ENCODE measurements at regions not wholly inside any gene's neighbourhood (a gene's known extent, or its start where the extent isn't known, plus 50 kb on each side); places are given as distances from the start of the nearest gene placed in this dataset.
"Not testable (repeated sequence)": the region's sequence is repeated elsewhere in the genome, so short reads cannot be mapped to it uniquely, and the experiment has no call there.

DNA sequence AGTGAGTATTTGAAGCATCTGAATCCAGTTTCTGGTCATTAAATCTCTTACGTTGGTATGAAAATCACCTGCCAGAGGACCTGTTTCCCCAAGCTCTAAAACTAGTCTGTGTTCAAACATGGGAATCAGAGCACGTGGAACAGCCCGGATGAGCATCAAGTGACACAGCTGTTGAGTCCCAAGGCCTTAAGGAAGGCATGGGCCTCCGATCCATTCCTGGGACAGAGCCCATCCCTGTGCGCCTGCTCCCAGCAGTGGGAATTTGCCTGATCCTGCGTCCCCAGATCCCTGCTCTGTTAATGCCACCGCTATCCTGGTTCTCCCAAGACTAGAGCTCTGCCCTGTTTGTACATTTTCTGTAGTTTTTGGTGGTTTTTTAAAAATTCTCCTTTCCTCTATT lies 68.4 kb upstream of the FBXO28 start:
- DNase-seq (ENCODE audit: low read depth) = no peak
- TF ChIP-seq POLR2A (IDR thresholded peaks at IDR 0.05; ENCODE audit: extremely low read depth, insufficient read length) (no peak), MYC (IDR thresholded peaks at IDR 0.05; ENCODE audit: low read depth, low read length) (no peak)
- TF ChIP-seq, protein P1, sequence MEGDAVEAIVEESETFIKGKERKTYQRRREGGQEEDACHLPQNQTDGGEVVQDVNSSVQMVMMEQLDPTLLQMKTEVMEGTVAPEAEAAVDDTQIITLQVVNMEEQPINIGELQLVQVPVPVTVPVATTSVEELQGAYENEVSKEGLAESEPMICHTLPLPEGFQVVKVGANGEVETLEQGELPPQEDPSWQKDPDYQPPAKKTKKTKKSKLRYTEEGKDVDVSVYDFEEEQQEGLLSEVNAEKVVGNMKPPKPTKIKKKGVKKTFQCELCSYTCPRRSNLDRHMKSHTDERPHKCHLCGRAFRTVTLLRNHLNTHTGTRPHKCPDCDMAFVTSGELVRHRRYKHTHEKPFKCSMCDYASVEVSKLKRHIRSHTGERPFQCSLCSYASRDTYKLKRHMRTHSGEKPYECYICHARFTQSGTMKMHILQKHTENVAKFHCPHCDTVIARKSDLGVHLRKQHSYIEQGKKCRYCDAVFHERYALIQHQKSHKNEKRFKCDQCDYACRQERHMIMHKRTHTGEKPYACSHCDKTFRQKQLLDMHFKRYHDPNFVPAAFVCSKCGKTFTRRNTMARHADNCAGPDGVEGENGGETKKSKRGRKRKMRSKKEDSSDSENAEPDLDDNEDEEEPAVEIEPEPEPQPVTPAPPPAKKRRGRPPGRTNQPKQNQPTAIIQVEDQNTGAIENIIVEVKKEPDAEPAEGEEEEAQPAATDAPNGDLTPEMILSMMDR (IDR thresholded peaks at IDR 0.05; ENCODE audit: low read depth, low read length) = no peak
- TF ChIP-seq, protein P2, sequence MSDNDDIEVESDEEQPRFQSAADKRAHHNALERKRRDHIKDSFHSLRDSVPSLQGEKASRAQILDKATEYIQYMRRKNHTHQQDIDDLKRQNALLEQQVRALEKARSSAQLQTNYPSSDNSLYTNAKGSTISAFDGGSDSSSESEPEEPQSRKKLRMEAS (IDR thresholded peaks at IDR 0.05; ENCODE audit: low read depth, low read length) = no peak
- no peak overlapping the region for H3K4me3 ChIP-seq (ENCODE audit: low read depth, low read length)

DNA sequence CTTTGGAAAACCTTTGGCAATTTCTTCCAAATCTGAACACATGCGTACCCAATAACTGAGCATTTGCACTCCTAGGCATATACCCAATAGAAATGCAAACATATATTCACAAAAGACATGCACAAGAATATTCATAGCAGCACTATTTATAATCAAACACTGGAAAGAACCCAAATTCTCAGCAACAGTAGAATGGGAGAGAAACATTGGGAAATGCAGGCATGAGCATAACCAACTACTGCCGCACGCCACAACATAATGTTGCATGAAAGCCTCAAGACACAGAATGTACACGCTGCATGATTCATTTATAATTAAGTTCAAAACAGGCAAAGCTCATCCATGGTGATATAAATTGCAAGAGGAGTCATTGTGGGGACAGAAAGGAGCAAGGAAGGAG lies 69.5 kb upstream of the FBXO28 start:
- H3K4me3 ChIP-seq (ENCODE audit: low read depth, low read length) = no peak overlapping the region
- TF ChIP-seq, protein P2 (IDR thresholded peaks at IDR 0.05; ENCODE audit: low read depth, low read length) = no peak
- TF ChIP-seq, protein P1 (IDR thresholded peaks at IDR 0.05; ENCODE audit: low read depth, low read length) = no peak
- TF ChIP-seq MYC (IDR thresholded peaks at IDR 0.05; ENCODE audit: low read depth, low read length) (no peak), POLR2A (IDR thresholded peaks at IDR 0.05; ENCODE audit: extremely low read depth, insufficient read length) (no peak)
- DNase-seq (ENCODE audit: low read depth) = no peak

DNA sequence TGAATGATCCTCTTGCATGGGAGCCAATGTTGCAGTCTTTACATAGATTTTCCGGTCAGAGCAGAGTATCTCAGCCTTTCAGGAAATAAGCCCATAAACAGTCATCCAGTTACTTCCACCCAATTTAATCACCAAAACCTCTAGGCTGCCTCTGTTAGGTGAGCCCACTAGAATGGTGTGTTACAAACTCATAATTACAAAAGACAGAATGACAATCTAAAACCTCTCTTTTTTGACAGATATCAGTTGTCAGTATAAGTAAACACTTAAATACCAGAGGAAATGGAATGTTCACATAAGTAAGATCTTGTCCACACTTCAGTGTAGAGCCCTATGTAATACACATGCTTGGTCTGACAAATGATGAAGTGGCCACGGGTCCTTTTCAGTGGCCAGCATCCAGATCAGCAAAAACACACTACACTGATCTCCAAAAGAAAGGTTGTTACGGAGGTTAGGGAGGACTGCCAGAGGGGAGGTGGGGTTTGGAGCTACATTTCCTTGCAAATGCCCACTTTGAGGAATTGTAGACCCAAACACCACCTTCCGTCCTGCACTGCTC lies 71.3 kb upstream of the FBXO28 start:
- TF ChIP-seq, protein P1 (IDR thresholded peaks at IDR 0.05; ENCODE audit: low read depth, low read length) = no peak
- TF ChIP-seq MYC (IDR thresholded peaks at IDR 0.05; ENCODE audit: low read depth, low read length) (no peak), POLR2A (IDR thresholded peaks at IDR 0.05; ENCODE audit: extremely low read depth, insufficient read length) (no peak)
- TF ChIP-seq, protein P2 (IDR thresholded peaks at IDR 0.05; ENCODE audit: low read depth, low read length) = no peak
- H3K4me3 ChIP-seq (ENCODE audit: low read depth, low read length) = no peak overlapping the region
- DNase-seq (ENCODE audit: low read depth) = no peak

DNA sequence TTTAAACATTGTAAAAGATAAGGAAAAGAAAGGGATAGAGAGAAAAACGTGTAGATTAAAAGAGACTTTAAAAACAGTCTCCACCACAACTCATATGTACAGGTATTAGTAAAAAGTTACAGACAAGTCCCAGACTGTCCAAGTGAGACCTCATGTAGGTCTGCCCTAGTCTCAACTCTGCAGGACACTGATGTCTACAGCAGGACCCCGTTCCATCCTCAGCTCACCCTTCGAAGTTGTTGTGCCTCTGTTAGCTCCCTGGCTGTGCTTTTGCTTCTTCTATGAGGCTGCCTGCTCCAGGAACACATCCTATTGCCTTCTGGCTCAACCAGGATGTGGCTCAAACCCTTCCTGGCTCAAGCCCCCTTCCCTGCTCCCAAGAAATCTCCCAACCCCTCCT lies 72.9 kb upstream of the FBXO28 start:
- TF ChIP-seq, protein P2 (IDR thresholded peaks at IDR 0.05; ENCODE audit: low read depth, low read length) = no peak
- TF ChIP-seq, protein P1 (IDR thresholded peaks at IDR 0.05; ENCODE audit: low read depth, low read length) = no peak
- TF ChIP-seq POLR2A (IDR thresholded peaks at IDR 0.05; ENCODE audit: extremely low read depth, insufficient read length) (no peak), MYC (IDR thresholded peaks at IDR 0.05; ENCODE audit: low read depth, low read length) (no peak)
- no peak for DNase-seq (ENCODE audit: low read depth)
- no peak overlapping the region for H3K4me3 ChIP-seq (ENCODE audit: low read depth, low read length)

DNA sequence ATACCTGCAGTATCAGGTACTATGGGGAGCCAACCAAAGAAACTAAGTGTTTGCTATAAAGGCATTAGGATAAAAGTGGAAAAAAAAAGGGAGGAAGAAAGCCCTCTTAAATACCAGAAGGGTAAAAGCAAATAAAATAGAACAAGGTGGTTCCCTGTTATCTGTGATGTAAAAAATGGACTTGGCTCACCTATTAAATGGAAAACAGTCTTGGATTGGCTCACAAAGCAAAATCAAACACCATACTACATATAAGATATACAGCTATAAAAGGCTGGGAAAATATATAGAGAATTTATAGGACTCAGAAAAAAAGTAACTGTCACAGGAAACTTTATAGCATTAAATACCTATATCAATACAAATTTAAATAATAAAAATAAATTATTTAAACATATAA lies 73.5 kb upstream of the FBXO28 start:
- DNase-seq (ENCODE audit: low read depth); H3K4me3 ChIP-seq (ENCODE audit: low read depth, low read length): not testable (repeated sequence)

DNA sequence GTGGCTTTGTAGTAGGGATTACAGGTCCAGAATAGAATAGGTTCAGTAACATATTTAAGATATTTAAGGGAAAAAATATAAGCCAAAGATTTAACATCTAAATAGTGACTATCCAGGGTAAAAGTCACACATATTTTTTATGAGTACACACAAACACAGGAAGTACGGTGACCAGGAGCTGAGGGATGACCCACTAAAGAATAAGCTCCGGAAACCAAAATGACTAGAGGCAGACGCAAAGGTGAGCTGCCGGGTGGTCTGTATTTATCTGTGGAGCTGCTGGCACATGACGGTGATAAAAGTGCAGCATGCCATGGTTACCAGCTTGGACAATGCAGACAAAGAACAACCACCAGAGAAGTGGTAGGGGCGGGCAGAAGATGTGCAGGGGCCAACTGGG lies 73.9 kb upstream of the FBXO28 start:
- not testable (repeated sequence) for DNase-seq (ENCODE audit: low read depth)

DNA sequence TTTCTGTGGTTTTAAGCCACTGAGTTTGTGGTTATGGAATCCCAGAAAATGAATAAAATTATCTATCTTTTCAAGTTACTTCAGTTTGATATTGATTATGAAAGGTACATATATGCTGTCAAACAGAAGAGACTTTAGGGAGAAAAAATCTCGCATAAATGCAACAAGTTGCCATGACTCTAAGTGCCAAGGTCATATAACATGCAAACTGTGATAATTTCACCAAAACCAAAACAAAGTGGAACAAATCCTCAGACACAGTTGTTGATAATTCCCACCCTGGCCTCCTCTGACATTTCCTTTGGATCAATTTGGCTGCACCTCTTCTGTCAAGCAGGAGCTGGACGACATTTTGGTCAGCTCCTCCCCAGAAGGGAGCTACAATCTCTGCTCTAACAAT lies 75.1 kb upstream of the FBXO28 start:
- not testable (repeated sequence) for DNase-seq (ENCODE audit: low read depth); H3K4me3 ChIP-seq (ENCODE audit: low read depth, low read length)

More for the DNA sequence above, 73.9 kb upstream of the FBXO28 start:
- H3K4me3 ChIP-seq (ENCODE audit: low read depth, low read length) = not testable (repeated sequence)

DNA sequence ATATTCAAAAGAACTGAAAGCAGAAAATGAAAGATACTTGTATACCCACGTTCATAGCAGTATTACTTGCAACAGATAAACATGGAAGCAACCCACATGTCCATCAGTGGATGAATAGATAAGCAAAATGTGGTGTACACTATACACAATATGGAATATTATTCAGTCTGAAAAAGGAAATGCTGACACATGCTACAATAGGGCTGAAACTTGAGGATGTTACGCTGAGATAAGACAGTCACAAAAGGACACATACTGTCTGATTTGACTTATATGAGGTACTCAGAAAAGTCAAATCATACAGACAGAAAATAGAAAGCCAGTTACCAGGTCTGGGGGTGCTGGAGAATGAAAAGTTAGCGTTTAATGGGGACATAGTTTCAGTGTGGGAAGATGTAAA lies 76.5 kb upstream of the FBXO28 start:
- DNase-seq (ENCODE audit: low read depth); H3K4me3 ChIP-seq (ENCODE audit: low read depth, low read length): not testable (repeated sequence)

DNA sequence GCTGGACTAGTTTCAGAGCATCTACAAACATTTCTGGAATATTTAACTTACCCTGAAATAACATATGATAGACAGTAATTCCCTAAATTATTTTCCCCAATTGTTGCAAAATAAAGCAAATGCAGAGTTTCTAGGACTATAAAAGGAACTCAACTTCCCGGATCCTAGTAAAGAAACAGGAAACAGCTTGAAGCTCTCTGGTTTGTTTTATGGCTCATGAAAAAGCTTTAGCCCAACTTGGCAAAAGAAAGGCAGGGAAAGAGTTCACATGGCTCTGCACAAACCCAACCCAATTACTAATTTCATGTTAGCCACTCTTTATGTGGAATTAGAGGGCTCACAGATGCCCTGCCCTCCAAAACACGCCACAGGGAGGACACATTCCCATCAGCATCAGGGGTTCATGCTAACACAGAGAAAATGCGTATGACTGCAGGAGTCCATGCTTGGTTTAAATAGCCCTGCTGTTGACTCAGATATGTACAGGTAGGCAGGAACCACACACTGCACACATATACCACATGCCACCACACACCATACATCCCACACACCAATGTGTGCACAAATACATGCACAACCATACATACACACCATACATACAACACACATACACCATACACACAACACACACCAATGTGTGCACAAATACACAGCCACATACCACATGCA lies 81.2 kb upstream of the FBXO28 start:
- H3K4me3 ChIP-seq (ENCODE audit: low read depth, low read length) = not testable (repeated sequence)

DNA sequence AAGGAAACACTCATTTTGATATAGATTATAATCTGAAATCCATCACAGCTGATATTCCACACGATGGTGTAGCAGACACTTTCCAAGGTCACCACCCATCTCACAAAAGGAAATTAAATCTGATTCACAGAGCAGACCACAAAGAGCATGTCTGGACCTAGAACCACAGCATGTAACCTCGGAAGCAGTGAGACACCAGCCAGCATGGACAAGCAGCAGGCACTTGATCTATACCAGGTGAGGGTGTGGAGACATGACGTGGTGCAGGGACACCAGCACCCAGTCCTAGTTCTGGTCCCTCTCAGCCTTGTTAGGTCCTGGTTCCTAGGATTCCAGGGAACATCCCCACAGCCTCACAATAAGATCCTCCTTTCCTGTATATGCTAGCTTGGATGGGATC lies 81.9 kb upstream of the FBXO28 start:
- not testable (repeated sequence) for DNase-seq (ENCODE audit: low read depth)

More for the DNA sequence above, 81.2 kb upstream of the FBXO28 start:
- DNase-seq (ENCODE audit: low read depth) = not testable (repeated sequence)

DNA sequence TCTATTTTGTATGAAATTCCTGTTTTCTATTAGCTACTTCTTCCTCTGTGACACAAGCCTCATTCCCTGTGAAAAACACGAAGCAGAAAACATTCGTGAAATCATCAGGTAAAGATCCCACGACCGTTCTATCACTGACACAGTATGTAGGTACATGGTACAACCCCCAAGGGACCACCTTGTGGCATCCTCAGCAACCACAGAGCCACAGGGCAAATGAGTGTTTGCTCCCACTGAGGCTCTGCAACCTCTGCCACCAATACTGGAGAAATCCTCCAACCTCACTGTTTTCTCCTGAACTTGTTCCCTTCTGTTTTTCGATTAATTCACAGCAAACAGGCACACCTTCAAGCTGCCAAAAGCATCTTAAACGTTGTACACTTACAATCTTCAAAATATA lies 83.7 kb upstream of the FBXO28 start:
- H3K4me3 ChIP-seq (ENCODE audit: low read depth, low read length); DNase-seq (ENCODE audit: low read depth): not testable (repeated sequence)

More for the DNA sequence above, 81.9 kb upstream of the FBXO28 start:
- H3K4me3 ChIP-seq (ENCODE audit: low read depth, low read length) = not testable (repeated sequence)
